ENCODE measurements at regions not wholly inside any gene's neighbourhood (a gene's known extent, or its start where the extent isn't known, plus 50 kb on each side); places are given as distances from the start of the nearest gene placed in this dataset.

DNA sequence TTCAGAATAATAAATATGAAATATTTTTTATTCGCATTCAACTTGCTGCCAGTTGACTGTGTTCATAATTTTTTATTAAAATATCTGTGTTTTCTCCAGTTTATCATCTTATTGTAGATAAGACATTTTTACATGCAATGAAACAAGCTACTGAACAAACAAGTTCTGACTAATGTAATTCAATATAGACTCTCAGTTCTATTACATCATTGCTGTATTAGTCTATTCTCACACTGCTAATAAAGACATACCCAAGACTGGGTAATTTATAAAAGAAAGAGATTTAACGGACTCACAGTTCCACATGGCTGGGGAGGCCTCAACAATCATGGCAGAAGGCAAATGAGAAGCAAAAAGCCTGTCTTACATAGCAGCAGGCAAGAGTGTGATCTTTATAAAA lies 1357.7 kb upstream of the CITED2 start:
- DNase-seq, result no peak
- Histone ChIP-seq H3K27me3 (no peaks in the 10 kb centered on the region), H3K27ac (no peak overlapping the region), H3K36me3 (no peaks in the 10 kb centered on the region), H3K4me1 (no peaks in the 10 kb centered on the region), H3K9me3 (no peaks in the 10 kb centered on the region), H3K4me3 (no peak overlapping the region)
- no peak for TF ChIP-seq POLR2A (IDR thresholded peaks at IDR 0.05)
- TF ChIP-seq, protein P1, sequence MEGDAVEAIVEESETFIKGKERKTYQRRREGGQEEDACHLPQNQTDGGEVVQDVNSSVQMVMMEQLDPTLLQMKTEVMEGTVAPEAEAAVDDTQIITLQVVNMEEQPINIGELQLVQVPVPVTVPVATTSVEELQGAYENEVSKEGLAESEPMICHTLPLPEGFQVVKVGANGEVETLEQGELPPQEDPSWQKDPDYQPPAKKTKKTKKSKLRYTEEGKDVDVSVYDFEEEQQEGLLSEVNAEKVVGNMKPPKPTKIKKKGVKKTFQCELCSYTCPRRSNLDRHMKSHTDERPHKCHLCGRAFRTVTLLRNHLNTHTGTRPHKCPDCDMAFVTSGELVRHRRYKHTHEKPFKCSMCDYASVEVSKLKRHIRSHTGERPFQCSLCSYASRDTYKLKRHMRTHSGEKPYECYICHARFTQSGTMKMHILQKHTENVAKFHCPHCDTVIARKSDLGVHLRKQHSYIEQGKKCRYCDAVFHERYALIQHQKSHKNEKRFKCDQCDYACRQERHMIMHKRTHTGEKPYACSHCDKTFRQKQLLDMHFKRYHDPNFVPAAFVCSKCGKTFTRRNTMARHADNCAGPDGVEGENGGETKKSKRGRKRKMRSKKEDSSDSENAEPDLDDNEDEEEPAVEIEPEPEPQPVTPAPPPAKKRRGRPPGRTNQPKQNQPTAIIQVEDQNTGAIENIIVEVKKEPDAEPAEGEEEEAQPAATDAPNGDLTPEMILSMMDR (IDR thresholded peaks at IDR 0.05), result no peak

- no peaks in the 10 kb centered on the region for H3K9me3 ChIP-seq
- no peaks in the 10 kb centered on the region for H3K4me1 ChIP-seq
- H3K36me3 ChIP-seq, result no peaks in the 10 kb centered on the region
- no peak overlapping the region for H3K27ac ChIP-seq
- no peak overlapping the region for H3K4me3 ChIP-seq
- DNase-seq, result no peak
- no peaks in the 10 kb centered on the region for H3K27me3 ChIP-seq
- no peak for TF ChIP-seq POLR2A (IDR thresholded peaks at IDR 0.05)
- TF ChIP-seq, protein P1 (IDR thresholded peaks at IDR 0.05), result no peak
Observed at GRCh38 chr6:140731741-140732140, 1357.3 kb upstream of the CITED2 start.

DNA sequence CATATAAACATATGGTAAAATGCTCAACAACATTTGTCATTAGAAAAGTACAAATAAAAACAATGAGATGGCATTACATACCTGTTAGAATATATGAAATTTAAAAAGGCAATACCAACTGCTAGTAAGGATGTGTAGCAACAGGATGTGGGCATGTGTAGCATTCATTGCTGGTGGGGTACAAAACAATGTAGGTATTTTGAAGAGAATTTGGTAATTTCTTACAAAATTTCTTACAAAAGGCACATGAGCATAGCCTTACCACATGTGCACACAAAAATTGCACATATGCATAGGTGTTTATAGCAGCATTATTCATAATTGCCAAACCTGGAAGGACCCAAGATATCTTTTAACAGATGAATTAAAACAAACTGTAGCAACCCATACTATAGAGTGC lies 1355.1 kb upstream of the CITED2 start:
- Histone ChIP-seq H3K27me3 (no peaks in the 10 kb centered on the region), H3K27ac (no peak overlapping the region), H3K9me3 (no peaks in the 10 kb centered on the region), H3K4me1 (no peaks in the 10 kb centered on the region), H3K36me3 (no peaks in the 10 kb centered on the region), H3K4me3 (no peak overlapping the region)
- TF ChIP-seq POLR2A (IDR thresholded peaks at IDR 0.05), result no peak
- TF ChIP-seq, protein P1 (IDR thresholded peaks at IDR 0.05), result no peak
- no peak for DNase-seq

DNA sequence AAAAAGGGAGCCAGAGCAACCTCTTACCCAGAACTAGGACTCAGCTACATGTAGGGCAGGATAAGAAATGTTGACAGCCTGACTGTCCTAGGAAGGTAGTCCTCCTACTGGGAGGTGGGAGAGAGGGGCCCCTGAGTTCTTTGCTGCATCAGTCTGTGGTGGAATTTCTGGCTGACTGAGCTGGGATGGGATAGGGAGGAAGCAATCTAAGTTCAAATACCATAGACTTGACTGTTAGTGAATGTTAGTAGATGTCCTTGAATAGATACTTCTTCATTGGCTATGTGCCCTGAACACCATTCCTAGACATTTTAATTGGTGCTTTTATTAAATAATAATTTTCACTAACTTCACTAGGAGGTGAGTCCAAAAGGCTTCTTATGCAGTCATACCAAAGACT lies 1343.6 kb upstream of the CITED2 start:
- no peaks in the 10 kb centered on the region for H3K27me3 ChIP-seq
- H3K36me3 ChIP-seq, result no peaks in the 10 kb centered on the region
- no peaks in the 10 kb centered on the region for H3K9me3 ChIP-seq
- TF ChIP-seq, protein P1 (IDR thresholded peaks at IDR 0.05), result no peak
- TF ChIP-seq POLR2A (IDR thresholded peaks at IDR 0.05), result no peak
- no peak overlapping the region for H3K4me3 ChIP-seq
- no peak overlapping the region for H3K27ac ChIP-seq
- DNase-seq, result no peak
- no peaks in the 10 kb centered on the region for H3K4me1 ChIP-seq

DNA sequence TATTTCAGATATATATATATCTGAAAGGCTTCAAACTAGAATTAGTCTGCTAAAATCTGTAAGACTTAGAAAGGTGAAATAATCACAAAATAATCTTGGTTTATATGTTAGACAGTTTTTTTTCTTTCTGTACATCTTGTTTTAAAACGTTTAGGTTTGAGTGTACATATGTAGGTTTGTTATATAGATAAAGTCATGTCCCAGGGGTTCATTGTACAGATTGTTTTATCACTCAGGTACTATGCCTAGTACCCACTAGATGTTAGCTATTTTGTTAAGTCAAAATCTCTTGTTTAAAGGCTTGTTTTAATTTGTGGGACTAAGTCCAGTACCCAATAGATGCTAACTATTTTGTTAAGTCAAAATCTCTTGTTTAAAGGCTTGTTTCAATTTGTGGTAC lies 1339.0 kb upstream of the CITED2 start:
- Histone ChIP-seq H3K36me3 (no peaks in the 10 kb centered on the region), H3K9me3 (no peaks in the 10 kb centered on the region), H3K27ac (no peak overlapping the region), H3K4me1 (no peaks in the 10 kb centered on the region), H3K4me3 (no peak overlapping the region), H3K27me3 (no peaks in the 10 kb centered on the region)
- DNase-seq, result no peak
- TF ChIP-seq, protein P1 (IDR thresholded peaks at IDR 0.05), result no peak

GRCh38 chr6:140711019-140711613 lies 1336.7 kb upstream of the CITED2 start:
- Histone ChIP-seq H3K4me1 (no peaks in the 10 kb centered on the region), H3K9me3 (no peaks in the 10 kb centered on the region), H3K36me3 (no peaks in the 10 kb centered on the region), H3K4me3 (no peak overlapping the region), H3K27me3 (no peaks in the 10 kb centered on the region), H3K27ac (no peak overlapping the region)
- TF ChIP-seq, protein P1 (IDR thresholded peaks at IDR 0.05), result no peak
- TF ChIP-seq POLR2A (IDR thresholded peaks at IDR 0.05), result no peak
- DNase-seq, result no peak

All from Peyer's patch (tissue), 4 donors.